DND-41 (cell line): ENCODE measurements at regions not wholly inside any gene's neighbourhood (a gene's known extent, or its start where the extent isn't known, plus 50 kb on each side); places are given as distances from the start of the nearest gene placed in this dataset.

Source experiments
- ATAC-seq: fragments of 200-7000 bp; cut with Tn5 transposase; 3 replicates; pipeline ENCODE4 v1.9.1; 2021; ENCODE audit warnings: low read depth; ENCODE audit not compliant: insufficient read depth
- DNase-seq: peaks from one replicate; pipeline ENCODE4 v3.0.0-alpha.2; 2020
- H2AFZ ChIP-seq: 2 replicates; pipeline ENCODE4 v1.6.0; 2012; ENCODE audit warnings: low read depth, low read length
- H3K27ac ChIP-seq: 2 replicates; pipeline ENCODE4 v1.5.1; 2012; ENCODE audit warnings: low read length, inconsistent platforms
- H3K27me3 ChIP-seq: fragments of 200-600 bp; sonication (generic); 2 replicates; pipeline ENCODE4 v1.6.0; 2012; ENCODE audit warnings: low read length, mild to moderate bottlenecking, inconsistent platforms; ENCODE audit not compliant: insufficient read depth, poor library complexity
- H3K36me3 ChIP-seq: 2 replicates; pipeline ENCODE4 v1.5.1; 2012; ENCODE audit warnings: low read length, inconsistent platforms; ENCODE audit not compliant: insufficient read depth
- H3K4me1 ChIP-seq: 2 replicates; pipeline ENCODE4 v1.5.1; 2012; ENCODE audit warnings: mild to moderate bottlenecking, low read length; ENCODE audit not compliant: insufficient read depth
- H3K4me2 ChIP-seq: 2 replicates; pipeline ENCODE4 v1.6.0; 2012; ENCODE audit warnings: mild to moderate bottlenecking, moderate library complexity, low read length, inconsistent platforms; ENCODE audit not compliant: insufficient read depth
- H3K4me3 ChIP-seq, 2 experiments: fragments of 200-600 bp in 1 of 2; shearing (Covaris generic) in 1 of 2; 2 replicates each; pipeline ENCODE4 v1.5.1; 2012 to 2016; ENCODE audit warnings: inconsistent platforms in 2 of 2, low read length in 2 of 2, mild to moderate bottlenecking in 2 of 2, low read depth in 1 of 2, moderate library complexity in 1 of 2
- H3K79me2 ChIP-seq: 2 replicates; pipeline ENCODE4 v1.6.0; 2012; ENCODE audit warnings: low read length, inconsistent platforms; ENCODE audit not compliant: insufficient read depth
- H3K9ac ChIP-seq: 2 replicates; pipeline ENCODE4 v1.6.0; 2012; ENCODE audit warnings: low read depth, mild to moderate bottlenecking, inconsistent platforms, low read length, moderate library complexity
- H3K9me3 ChIP-seq: 2 replicates; pipeline ENCODE4 v1.5.1; 2012; ENCODE audit warnings: low read length, moderate library complexity, mild to moderate bottlenecking, inconsistent platforms; ENCODE audit not compliant: insufficient read depth, severe bottlenecking
- H4K20me1 ChIP-seq: 2 replicates; pipeline ENCODE4 v1.6.0; 2012; ENCODE audit warnings: low read length; ENCODE audit not compliant: insufficient read depth
- CTCF ChIP-seq: IDR thresholded peaks from 2 replicates; pipeline ENCODE4 v1.5.1; 2012; ENCODE audit warnings: borderline replicate concordance, low read length, moderate library complexity, mild to moderate bottlenecking; ENCODE audit not compliant: poor library complexity, severe bottlenecking; ENCODE audit errors: extremely low read depth
- EZH2 ChIP-seq: IDR thresholded peaks from 3 replicates; pipeline ENCODE4 v1.6.1; 2012; ENCODE audit warnings: borderline replicate concordance, low read depth, mild to moderate bottlenecking, moderate library complexity, low read length, inconsistent platforms; ENCODE audit not compliant: severe bottlenecking

- Histone ChIP-seq H3K27ac (no peak overlapping the region), H3K4me2 (no peak overlapping the region), H4K20me1 (no peaks in the 10 kb centered on the region), H2AFZ (no peak overlapping the region), H3K27me3 (no peaks in the 10 kb centered on the region), H3K9ac (no peak overlapping the region), H3K4me1 (no peaks in the 10 kb centered on the region), H3K4me3 (no peak overlapping the region), H3K79me2 (no peaks in the 10 kb centered on the region), H3K36me3 (no peaks in the 10 kb centered on the region), H3K9me3 (no peaks in the 10 kb centered on the region)
- TF ChIP-seq EZH2 (no peak), CTCF (no peak)
- no peak for ATAC-seq
- no peak for DNase-seq
Measured at GRCh38 chr5:86075139-86075538, 542.6 kb upstream of the COX7C start.

GRCh38 chr5:86095092-86095491 is 522.6 kb upstream of the COX7C start:
- H3K9me3 ChIP-seq: no peaks in the 10 kb centered on the region
- TF ChIP-seq CTCF (no peak), EZH2 (no peak)
- DNase-seq (no peak), ATAC-seq (no peak)
- H3K27ac ChIP-seq: no peak overlapping the region
- H3K36me3 ChIP-seq: no peaks in the 10 kb centered on the region
- no peak overlapping the region for H3K4me3 ChIP-seq
- no peak overlapping the region for H2AFZ ChIP-seq
- no peaks in the 10 kb centered on the region for H3K79me2 ChIP-seq
- no peaks in the 10 kb centered on the region for H4K20me1 ChIP-seq
- no peaks in the 10 kb centered on the region for H3K27me3 ChIP-seq
- H3K9ac ChIP-seq: no peak overlapping the region
- H3K4me1 ChIP-seq: no peaks in the 10 kb centered on the region
- no peak overlapping the region for H3K4me2 ChIP-seq

- no peak for DNase-seq
- Histone ChIP-seq H4K20me1 (no peaks in the 10 kb centered on the region), H3K79me2 (no peaks in the 10 kb centered on the region), H3K9ac (no peak overlapping the region), H3K4me1 (no peaks in the 10 kb centered on the region), H3K36me3 (no peaks in the 10 kb centered on the region), H3K4me2 (no peak overlapping the region), H2AFZ (no peak overlapping the region), H3K27me3 (no peaks in the 10 kb centered on the region), H3K27ac (no peak overlapping the region), H3K4me3 (no peak overlapping the region), H3K9me3 (no peaks in the 10 kb centered on the region)
- TF ChIP-seq EZH2 (no peak), CTCF (no peak)
- ATAC-seq: no peak
Measured at GRCh38 chr5:86101966-86102365, 515.8 kb upstream of the COX7C start.

- DNase-seq: no peak
- no peaks in the 10 kb centered on the region for H3K4me1 ChIP-seq
- H3K9me3 ChIP-seq: no peaks in the 10 kb centered on the region
- H3K4me2 ChIP-seq: no peak overlapping the region
- no peak for ATAC-seq
- H3K79me2 ChIP-seq: no peaks in the 10 kb centered on the region
- H2AFZ ChIP-seq: no peak overlapping the region
- H3K4me3 ChIP-seq: no peak overlapping the region
- H3K36me3 ChIP-seq: no peaks in the 10 kb centered on the region
- H3K9ac ChIP-seq: no peak overlapping the region
- H3K27me3 ChIP-seq: no peaks in the 10 kb centered on the region
- H4K20me1 ChIP-seq: no peaks in the 10 kb centered on the region
- no peak for TF ChIP-seq EZH2
- TF ChIP-seq CTCF: no peak
- H3K27ac ChIP-seq: no peak overlapping the region
Measured at GRCh38 chr5:86108825-86109224, 508.9 kb upstream of the COX7C start.
